GM12878 (cell line): ENCODE measurements at regions not wholly inside any gene's neighbourhood (a gene's known extent, or its start where the extent isn't known, plus 50 kb on each side); places are given as distances from the start of the nearest gene placed in this dataset.
"Not testable (repeated sequence)": the region's sequence is repeated elsewhere in the genome, so short reads cannot be mapped to it uniquely, and the experiment has no call there.

Experiments
- ATAC-seq: fragments of 200-7000 bp; cut with Tn5 transposase; 3 replicates; pipeline ENCODE4 v1.9.1; 2020; ENCODE audit warnings: mild to moderate bottlenecking, moderate library complexity
- BruUV-seq: library from RNA; stranded (reverse); fragments of 400-500 nt; replicated peaks from 2 replicates; lab custom pipeline; 2021; lab: Mats Ljungman, UMichigan
- CTCF ChIA-PET: fragments of 300-600 bp; sonication (Branson Sonifier 250); formaldehyde crosslinking; extraction: SDS; loops from one replicate; lab custom pipeline; 2021; ENCODE audit warnings: inconsistent platforms; lab: Yijun Ruan, JAX
- POLR2A ChIA-PET: fragments of 350-600 bp; formaldehyde crosslinking; extraction: SDS; loops from one replicate; lab custom pipeline; 2021; ENCODE audit warnings: inconsistent platforms; lab: Charles Lee
- RAD21 ChIA-PET: fragments of 300-600 bp; sonication (Branson Sonifier 250); formaldehyde crosslinking; loops from one replicate; lab custom pipeline; 2023; ENCODE audit warnings: antibody characterized with exemption; ENCODE audit not compliant: unreplicated experiment; lab: Charles Lee
- SMC1A ChIA-PET: fragments of 300-600 bp; sonication (Branson Sonifier 250); formaldehyde crosslinking; loops from one replicate; lab custom pipeline; 2023; ENCODE audit not compliant: unreplicated experiment, uncharacterized antibody; lab: Charles Lee
- DNase-seq: peaks from one replicate; pipeline ENCODE4 v3.0.0-alpha.2; 2011; ENCODE audit warnings: low read depth, low spot score
- FAIRE-seq: peaks from 3 replicates; lab custom pipeline; 2011; peaks lifted over from hg19 to GRCh38; lab: Jason Lieb, UNC
- H2AFZ ChIP-seq: 2 replicates; pipeline ENCODE4 v1.6.0; 2011; ENCODE audit warnings: low read depth, low read length, control low read depth; ENCODE audit not compliant: control insufficient read depth
- H3K27ac ChIP-seq: 2 replicates; pipeline ENCODE4 v1.5.1; 2011; ENCODE audit warnings: control low read depth; ENCODE audit not compliant: control insufficient read depth, insufficient read depth
- H3K27me3 ChIP-seq, 2 experiments: replicated peaks in 1 of 2; 2 replicates each; pipeline versions ENCODE4 v1.6.0 to v1.6.1; 2011; ENCODE audit warnings: low read length in 1 of 2; ENCODE audit not compliant: control insufficient read depth in 2 of 2, insufficient read depth in 2 of 2
- H3K36me3 ChIP-seq, 2 experiments: 2 replicates each; pipeline ENCODE4 v1.5.1; 2011; ENCODE audit warnings: low read length in 1 of 2; ENCODE audit not compliant: control insufficient read depth in 2 of 2, insufficient read depth in 2 of 2
- H3K4me1 ChIP-seq: 2 replicates; pipeline ENCODE4 v1.6.1; 2011; ENCODE audit warnings: mild to moderate bottlenecking, low read length, moderate library complexity, mixed read lengths; ENCODE audit not compliant: control insufficient read depth, insufficient read depth
- H3K4me2 ChIP-seq: 2 replicates; pipeline ENCODE4 v1.6.0; 2011; ENCODE audit warnings: control low read depth; ENCODE audit not compliant: control insufficient read depth, insufficient read depth
- H3K4me3 ChIP-seq: fragments of 200-600 bp; sonication (generic); 2 replicates; pipeline ENCODE4 v1.5.1; 2016
- H3K79me2 ChIP-seq: 2 replicates; pipeline ENCODE4 v1.6.0; 2011; ENCODE audit warnings: low read length; ENCODE audit not compliant: control insufficient read depth, insufficient read depth
- H3K9ac ChIP-seq: 2 replicates; pipeline ENCODE4 v1.8.0; 2011; ENCODE audit warnings: low read length, control low read depth, mixed read lengths; ENCODE audit not compliant: control insufficient read depth, insufficient read depth
- H3K9me3 ChIP-seq: replicated peaks from 3 replicates; pipeline ENCODE4 v1.5.1; 2011; ENCODE audit warnings: mild to moderate bottlenecking, low read length; ENCODE audit not compliant: control insufficient read depth, insufficient read depth
- H4K20me1 ChIP-seq: 2 replicates; pipeline ENCODE4 v1.6.0; 2011; ENCODE audit not compliant: control insufficient read depth, insufficient read depth
- CBFB ChIP-seq: IDR thresholded peaks from 2 replicates; pipeline ENCODE4 v1.6.1; 2016; ENCODE audit warnings: antibody characterized with exemption, low read depth
- EZH2 ChIP-seq: IDR thresholded peaks from 2 replicates; pipeline ENCODE4 v1.6.1; 2012; ENCODE audit warnings: low read depth, mild to moderate bottlenecking, control low read depth, inconsistent platforms, low read length, borderline replicate concordance; ENCODE audit not compliant: control insufficient read depth
- HSF1 ChIP-seq: fragments of 150-350 bp; IDR thresholded peaks from 2 replicates; pipeline ENCODE4 v1.6.1; 2014; ENCODE audit warnings: mild to moderate bottlenecking, low read depth, low read length
- NFIC ChIP-seq: IDR thresholded peaks from 2 replicates; pipeline ENCODE4 v1.6.1; 2012; ENCODE audit warnings: low read depth, mild to moderate bottlenecking, inconsistent platforms, low read length, moderate library complexity
- RBBP5 ChIP-seq: fragments of 200-600 bp; sonication (generic); conservative IDR thresholded peaks from 2 replicates; pipeline ENCODE4 v1.6.1; 2016
- TCF3 ChIP-seq: IDR thresholded peaks from 2 replicates; pipeline ENCODE4 v1.6.1; 2012; ENCODE audit warnings: low read depth, mild to moderate bottlenecking, low read length, borderline replicate concordance; ENCODE audit not compliant: insufficient read depth
- USF2 ChIP-seq: IDR thresholded peaks from 2 replicates; pipeline ENCODE4 v1.6.1; 2011; ENCODE audit warnings: low read depth, low read length, improper control_type of control experiment, borderline replicate concordance
- WGBS: methylation state at CpG from one replicate; pipeline ENCODE4 v1.1.6; 2016; ENCODE audit warnings: low lambda C conversion rate; ENCODE audit not compliant: insufficient replicate concordance, insufficient coverage; ENCODE audit errors: missing lambda C conversion rate; 5-methylcytosine and 5-hydroxymethylcytosine counted together
- in situ Hi-C: fragments of 300-500 bp; cut with MboI; formaldehyde crosslinking; loops from 9 replicates; pipeline ENCODE4 v1.14.3; 2018; ENCODE audit warnings: mixed read lengths
- intact Hi-C: fragments of 100-400 bp; cut with micrococcal nuclease; formaldehyde crosslinking; loops from one replicate; pipeline ENCODE4 v1.14.2; 2022; ENCODE audit not compliant: unreplicated experiment

- ATAC-seq = no peak
- Histone ChIP-seq H2AFZ (no peak overlapping the region), H3K27me3 (no peaks in the 10 kb centered on the region), H3K4me2 (no peak overlapping the region), H3K79me2 (no peaks in the 10 kb centered on the region), H3K4me1 (no peaks in the 10 kb centered on the region), H3K9ac (no peak overlapping the region), H4K20me1 (no peaks in the 10 kb centered on the region), H3K4me3 (no peak overlapping the region), H3K27ac (no peak overlapping the region), H3K36me3 (no peaks in the 10 kb centered on the region), H3K9me3 (no peaks in the 10 kb centered on the region)
- no peak for DNase-seq
- FAIRE-seq = no peak
- TF ChIP-seq CBFB (no peak), USF2 (no peak), RBBP5 (no peak), TCF3 (no peak), NFIC (no peak), HSF1 (no peak), EZH2 (no peak)
- WGBS = 18% methylated on average over 5 of the region's 5 CpGs
- ChIA-PET POLR2A (no interaction called here), CTCF (no interaction called here), SMC1A (no interaction called here), RAD21 (no interaction called here)
- intact Hi-C loops (no loop called here), in situ Hi-C loops (no loop called here)
- BruUV-seq = no TSS peak
Observed at GRCh38 chr6:148021699-148022098, 320.9 kb upstream of the SASH1 start.

GRCh38 chr6:148022279-148022678 is 320.4 kb upstream of the SASH1 start:
- intact Hi-C loops, H3K4me3 ChIP-seq, POLR2A ChIA-PET, H3K9me3 ChIP-seq, H3K4me1 ChIP-seq, FAIRE-seq, H3K79me2 ChIP-seq, H2AFZ ChIP-seq, BruUV-seq, H3K4me2 ChIP-seq, SMC1A ChIA-PET, H3K27ac ChIP-seq, RAD21 ChIA-PET, DNase-seq, CTCF ChIA-PET, ATAC-seq, in situ Hi-C loops, H4K20me1 ChIP-seq, H3K9ac ChIP-seq, H3K27me3 ChIP-seq, H3K36me3 ChIP-seq: not testable (repeated sequence)
- WGBS = 45% methylated on average over 8 of the region's 8 CpGs
